ENCODE measurements at regions not wholly inside any gene's neighbourhood (a gene's known extent, or its start where the extent isn't known, plus 50 kb on each side); places are given as distances from the start of the nearest gene placed in this dataset.

DNA sequence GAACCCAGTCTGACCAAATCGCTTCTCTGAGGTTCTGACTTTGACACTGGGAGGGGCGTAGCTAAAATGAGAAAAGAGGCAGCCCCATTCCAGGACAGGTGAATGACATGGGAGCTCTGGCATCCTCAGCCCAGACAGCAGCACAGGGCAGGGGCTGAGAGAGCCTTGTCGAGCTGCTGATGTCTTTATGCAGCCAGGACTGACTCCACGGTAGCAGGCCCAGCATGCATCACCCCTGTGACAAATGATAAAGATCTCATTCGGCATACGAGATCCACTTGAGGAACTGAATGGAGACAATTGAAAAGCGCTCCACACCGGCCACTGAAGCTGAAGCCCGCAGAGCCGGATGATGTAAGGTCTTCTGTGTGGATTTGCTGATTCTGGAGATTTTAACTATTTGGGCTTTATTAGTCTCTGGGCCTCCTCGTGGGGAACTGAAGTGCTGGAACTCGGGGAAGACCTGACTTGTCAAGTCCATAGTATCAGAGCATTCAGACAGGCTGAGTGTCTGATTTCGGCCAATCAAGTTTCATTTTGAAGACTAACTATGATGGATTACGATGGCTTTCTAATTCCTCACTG lies 56.9 kb upstream of the MAP1LC3B2 start:
- TF ChIP-seq MAX (IDR thresholded peaks at IDR 0.05; ENCODE audit: low read depth, low read length) (no peak), CTCF (IDR thresholded peaks at IDR 0.05; ENCODE audit: low read depth, low read length) (no peak)
